Stimulated activated CD4-positive, alpha-beta T cell treated with anti-CD3 and anti-CD28 coated beads, Interleukin-2, amount 100 ng/mL, for 24 hours (primary cell): ENCODE measurements at regions not wholly inside any gene's neighbourhood (a gene's known extent, or its start where the extent isn't known, plus 50 kb on each side); places are given as distances from the start of the nearest gene placed in this dataset.
"Not testable (repeated sequence)": the region's sequence is repeated elsewhere in the genome, so short reads cannot be mapped to it uniquely, and the experiment has no call there.

Experiments used
- DNase-seq, 2 donors: peaks; one replicate each; pipeline ENCODE4 v3.0.0-alpha.2; 2020

- DNase-seq, result no peak
Measured at GRCh38 chr2:192814376-192814775, 619.6 kb upstream of the TMEFF2 start.

GRCh38 chr2:192813341-192813740, 618.6 kb upstream of the TMEFF2 start:
- DNase-seq, result no peak

GRCh38 chr2:192809173-192809572, 614.4 kb upstream of the TMEFF2 start:
- DNase-seq, result no peak

GRCh38 chr2:192783643-192784042, 588.9 kb upstream of the TMEFF2 start:
- DNase-seq, result no peak

GRCh38 chr2:192775459-192776262, 580.9 kb upstream of the TMEFF2 start:
- no peak for DNase-seq

- DNase-seq, result no peak
Measured at GRCh38 chr2:192775011-192775410, 580.3 kb upstream of the TMEFF2 start.

- DNase-seq, result no peak
Measured at GRCh38 chr2:192773044-192773443, 578.3 kb upstream of the TMEFF2 start.

GRCh38 chr2:192749611-192750200, 555.0 kb upstream of the TMEFF2 start:
- DNase-seq, result no peak

- DNase-seq, result no peak
Measured at GRCh38 chr2:192741889-192742288, 547.2 kb upstream of the TMEFF2 start.

GRCh38 chr2:192735447-192735846, 540.7 kb upstream of the TMEFF2 start:
- no peak for DNase-seq

GRCh38 chr2:192729369-192729768, 534.6 kb upstream of the TMEFF2 start:
- no peak for DNase-seq

GRCh38 chr2:192725991-192726390, 531.3 kb upstream of the TMEFF2 start:
- no peak for DNase-seq

- DNase-seq, result no peak
Measured at GRCh38 chr2:192719629-192720028, 524.9 kb upstream of the TMEFF2 start.

- no peak for DNase-seq
Measured at GRCh38 chr2:192718340-192718739, 523.6 kb upstream of the TMEFF2 start.

- DNase-seq, result no peak
Measured at GRCh38 chr2:192700934-192701333, 506.2 kb upstream of the TMEFF2 start.

- no peak for DNase-seq
Measured at GRCh38 chr2:192697880-192698279, 503.1 kb upstream of the TMEFF2 start.

GRCh38 chr2:192696857-192697256, 502.1 kb upstream of the TMEFF2 start:
- DNase-seq, result no peak

GRCh38 chr2:192687015-192687414, 492.3 kb upstream of the TMEFF2 start:
- no peak for DNase-seq

- DNase-seq, result not testable (repeated sequence)
Measured at GRCh38 chr2:192682511-192682910, 487.8 kb upstream of the TMEFF2 start.

- DNase-seq, result no peak
Measured at GRCh38 chr2:192675681-192676080, 480.9 kb upstream of the TMEFF2 start.

- DNase-seq, result no peak
Measured at GRCh38 chr2:192669505-192670091, 474.9 kb upstream of the TMEFF2 start.

- not testable (repeated sequence) for DNase-seq
Measured at GRCh38 chr2:192660555-192660954, 465.8 kb upstream of the TMEFF2 start.

GRCh38 chr2:192657362-192657761, 462.6 kb upstream of the TMEFF2 start:
- DNase-seq, result no peak

- no peak for DNase-seq
Measured at GRCh38 chr2:192655916-192656315, 461.2 kb upstream of the TMEFF2 start.
